ENCODE measurements at regions not wholly inside any gene's neighbourhood (a gene's known extent, or its start where the extent isn't known, plus 50 kb on each side); places are given as distances from the start of the nearest gene placed in this dataset.

- no peak for TF ChIP-seq CTCF (IDR thresholded peaks at IDR 0.05; ENCODE audit: insufficient read depth, low read length)
- no peak for TF ChIP-seq GABPA (IDR thresholded peaks at IDR 0.05; ENCODE audit: low read depth)
Observed at GRCh38 chr13:27336014-27336673, 65.5 kb downstream of the RASL11A start.
